SJSA1 (cell line): ENCODE measurements at regions not wholly inside any gene's neighbourhood (a gene's known extent, or its start where the extent isn't known, plus 50 kb on each side); places are given as distances from the start of the nearest gene placed in this dataset.

Experiments used
- DNase-seq, 2 experiments: peaks; one replicate each; pipeline ENCODE4 v3.0.0-alpha.2; 2015 to 2020; ENCODE audit warnings: low spot score in 2 of 2, low read depth in 1 of 2
- H3K27ac ChIP-seq: fragments of 250-450 bp; sonication (Bioruptor Pico); 2 replicates; pipeline ENCODE4 v1.5.1; 2020; ENCODE audit warnings: mild to moderate bottlenecking, moderate library complexity
- H3K27me3 ChIP-seq: fragments of 250-450 bp; sonication (Bioruptor Pico); replicated peaks from 2 replicates; pipeline ENCODE4 v1.5.1; 2020; ENCODE audit warnings: mild to moderate bottlenecking, moderate library complexity
- H3K36me3 ChIP-seq: fragments of 250-450 bp; sonication (Bioruptor Pico); 2 replicates; pipeline ENCODE4 v1.5.1; 2020; ENCODE audit warnings: mild to moderate bottlenecking
- H3K4me1 ChIP-seq: fragments of 250-450 bp; sonication (Bioruptor Pico); replicated peaks from 2 replicates; pipeline ENCODE4 v1.6.1; 2021; ENCODE audit warnings: mild to moderate bottlenecking
- H3K4me3 ChIP-seq: fragments of 250-450 bp; sonication (Bioruptor Pico); 2 replicates; pipeline ENCODE4 v1.5.1; 2020; ENCODE audit warnings: mild to moderate bottlenecking
- H3K9me3 ChIP-seq: fragments of 250-450 bp; sonication (Bioruptor Pico); replicated peaks from 2 replicates; pipeline ENCODE4 v1.5.1; 2020; ENCODE audit warnings: mild to moderate bottlenecking

GRCh38 chr9:74275872-74276508 is 221.1 kb upstream of the RORB start:
- no peak for DNase-seq
- Histone ChIP-seq H3K36me3 (no peaks in the 10 kb centered on the region), H3K27ac (no peak overlapping the region), H3K27me3 (no peaks in the 10 kb centered on the region), H3K4me1 (no peaks in the 10 kb centered on the region), H3K9me3 (no peaks in the 10 kb centered on the region), H3K4me3 (no peak overlapping the region)

- no peaks in the 10 kb centered on the region for H3K36me3 ChIP-seq
- H3K27ac ChIP-seq, result no peak overlapping the region
- H3K4me1 ChIP-seq, result no peaks in the 10 kb centered on the region
- DNase-seq, result no peak
- H3K9me3 ChIP-seq, result no peaks in the 10 kb centered on the region
- no peaks in the 10 kb centered on the region for H3K27me3 ChIP-seq
- no peak overlapping the region for H3K4me3 ChIP-seq
These were observed 219.6 kb upstream of the RORB start for GRCh38 chr9:74277532-74277931.

- H3K27me3 ChIP-seq, result no peaks in the 10 kb centered on the region
- H3K27ac ChIP-seq, result no peak overlapping the region
- H3K4me3 ChIP-seq, result no peak overlapping the region
- H3K4me1 ChIP-seq, result no peaks in the 10 kb centered on the region
- no peaks in the 10 kb centered on the region for H3K9me3 ChIP-seq
- H3K36me3 ChIP-seq, result no peaks in the 10 kb centered on the region
- no peak for DNase-seq
These were observed 215.5 kb upstream of the RORB start for GRCh38 chr9:74281674-74282073.

GRCh38 chr9:74282526-74283253 is 214.4 kb upstream of the RORB start:
- no peaks in the 10 kb centered on the region for H3K27me3 ChIP-seq

DNA sequence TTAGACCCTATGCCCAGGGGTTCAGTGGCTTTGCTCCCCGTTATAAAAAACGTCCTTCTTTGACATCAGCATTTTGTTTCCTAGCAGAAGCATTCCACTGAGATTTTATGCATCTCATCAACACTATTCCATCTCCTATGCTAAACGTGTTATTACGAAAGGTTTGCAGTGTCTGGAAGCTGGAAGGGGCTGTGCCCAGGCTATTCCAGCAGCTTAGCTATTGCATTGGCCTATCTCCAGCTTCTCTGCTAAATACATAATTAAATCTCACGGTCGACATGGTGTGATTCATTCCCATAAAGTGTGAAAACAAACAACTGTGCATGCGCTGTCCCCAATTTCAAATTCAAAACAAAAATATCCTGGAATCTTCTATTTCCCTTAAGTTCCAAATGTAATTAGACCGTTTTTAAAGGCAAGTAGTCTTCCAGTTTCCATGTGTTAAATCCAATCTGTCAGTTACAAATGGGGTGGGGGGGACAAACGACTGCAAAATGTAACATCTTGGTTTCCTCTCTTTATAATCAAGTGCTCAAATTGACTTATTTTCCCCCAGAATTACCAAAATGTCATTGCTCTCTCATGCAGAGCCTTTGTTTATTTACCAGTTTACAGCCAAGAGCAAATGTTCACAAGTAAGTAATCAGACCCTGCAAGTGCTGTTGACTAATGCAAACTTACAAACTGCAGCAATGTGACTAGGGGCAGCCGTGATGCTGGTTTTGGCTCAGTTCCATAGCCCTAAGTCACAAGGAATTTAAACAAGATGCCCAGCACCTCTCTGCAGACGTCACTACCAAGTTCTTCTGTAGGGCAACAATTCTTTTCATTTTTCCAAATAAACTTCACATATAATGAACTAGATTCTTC is 212.3 kb upstream of the RORB start:
- H3K4me1 ChIP-seq, result no peaks in the 10 kb centered on the region
- H3K36me3 ChIP-seq, result no peaks in the 10 kb centered on the region
- no peaks in the 10 kb centered on the region for H3K9me3 ChIP-seq
- DNase-seq, result no peak
- no peaks in the 10 kb centered on the region for H3K27me3 ChIP-seq
- H3K4me3 ChIP-seq, result no peak overlapping the region
- no peak overlapping the region for H3K27ac ChIP-seq

More at GRCh38 chr9:74282526-74283253, 214.4 kb upstream of the RORB start:
- Histone ChIP-seq H3K36me3 (no peaks in the 10 kb centered on the region), H3K9me3 (no peaks in the 10 kb centered on the region), H3K4me1 (no peaks in the 10 kb centered on the region), H3K27ac (no peak overlapping the region), H3K4me3 (no peak overlapping the region)
- no peak for DNase-seq

DNA sequence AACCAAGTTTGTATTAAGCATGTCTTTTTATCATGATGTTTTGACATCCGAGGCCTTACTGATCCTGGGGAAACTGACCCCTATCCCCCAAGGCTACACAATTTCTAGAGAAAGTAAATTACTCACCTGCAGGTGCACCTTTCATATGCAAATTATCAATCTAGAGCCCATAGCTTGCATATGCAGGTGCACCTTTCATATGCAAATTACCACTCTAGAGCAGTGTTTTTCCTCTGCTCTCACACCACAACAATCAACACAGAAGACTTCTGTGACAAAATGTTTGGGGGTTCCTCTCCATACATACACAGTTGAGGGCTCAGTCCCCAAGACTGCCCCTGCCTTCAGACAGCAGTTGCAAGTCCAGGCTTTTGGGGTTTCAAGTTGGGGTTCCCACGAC is 203.7 kb upstream of the RORB start:
- no peak overlapping the region for H3K4me3 ChIP-seq
- H3K27ac ChIP-seq, result no peak overlapping the region
- H3K36me3 ChIP-seq, result no peaks in the 10 kb centered on the region
- no peaks in the 10 kb centered on the region for H3K9me3 ChIP-seq
- H3K27me3 ChIP-seq, result no peaks in the 10 kb centered on the region
- no peaks in the 10 kb centered on the region for H3K4me1 ChIP-seq
- DNase-seq, result no peak

DNA sequence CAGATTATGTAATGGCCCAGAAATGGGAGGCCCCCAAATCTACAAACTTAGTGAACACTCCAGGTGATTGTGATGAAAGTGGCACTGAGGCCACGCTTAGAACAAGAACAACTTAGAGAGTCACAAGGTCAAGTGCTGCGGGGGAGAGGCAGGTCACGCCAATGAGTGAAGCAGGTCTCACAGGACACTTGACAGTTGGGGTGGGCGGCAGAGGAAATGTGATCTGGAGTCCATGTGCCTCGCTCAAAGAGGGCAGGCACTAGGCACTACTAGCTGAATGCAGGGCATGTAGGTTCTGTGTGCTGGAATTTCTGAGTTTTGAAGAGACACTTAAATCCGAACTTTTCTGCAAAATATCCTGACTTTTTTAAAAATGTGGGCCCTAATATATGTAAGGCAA is 193.2 kb upstream of the RORB start:
- no peak overlapping the region for H3K27ac ChIP-seq
- no peaks in the 10 kb centered on the region for H3K9me3 ChIP-seq
- H3K36me3 ChIP-seq, result no peaks in the 10 kb centered on the region
- H3K4me3 ChIP-seq, result no peak overlapping the region
- no peak for DNase-seq
- no peaks in the 10 kb centered on the region for H3K4me1 ChIP-seq
- H3K27me3 ChIP-seq, result no peaks in the 10 kb centered on the region

GRCh38 chr9:74304598-74304997 is 192.5 kb upstream of the RORB start:
- H3K36me3 ChIP-seq, result no peaks in the 10 kb centered on the region
- no peaks in the 10 kb centered on the region for H3K27me3 ChIP-seq
- DNase-seq, result no peak
- no peaks in the 10 kb centered on the region for H3K9me3 ChIP-seq
- no peaks in the 10 kb centered on the region for H3K4me1 ChIP-seq
- no peak overlapping the region for H3K27ac ChIP-seq
- H3K4me3 ChIP-seq, result no peak overlapping the region

DNA sequence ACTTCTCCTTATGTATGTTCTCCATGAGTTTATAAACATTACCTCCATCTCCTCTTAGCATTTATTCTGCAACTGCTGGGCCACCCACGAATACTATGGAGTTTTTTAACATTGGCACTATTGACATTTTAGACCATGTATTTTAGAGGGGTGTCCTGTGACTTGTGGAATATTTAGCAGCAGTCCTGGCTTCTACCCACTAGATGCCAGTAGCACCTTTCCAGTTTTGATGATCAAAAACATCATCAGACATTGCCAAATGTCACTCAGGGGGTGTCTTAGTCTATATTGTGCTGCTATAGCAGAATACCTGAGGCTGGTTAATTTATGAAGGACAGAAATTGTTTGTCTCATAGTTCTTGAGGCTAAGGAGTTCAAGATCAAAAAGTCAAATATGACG is 187.5 kb upstream of the RORB start:
- Histone ChIP-seq H3K27ac (no peak overlapping the region), H3K27me3 (no peaks in the 10 kb centered on the region), H3K36me3 (no peaks in the 10 kb centered on the region), H3K4me3 (no peak overlapping the region), H3K4me1 (no peaks in the 10 kb centered on the region), H3K9me3 (no peaks in the 10 kb centered on the region)
- DNase-seq, result no peak

GRCh38 chr9:74317235-74317634 is 179.9 kb upstream of the RORB start:
- H3K4me3 ChIP-seq, result no peak overlapping the region
- H3K27me3 ChIP-seq, result no peaks in the 10 kb centered on the region
- no peak overlapping the region for H3K27ac ChIP-seq
- no peaks in the 10 kb centered on the region for H3K9me3 ChIP-seq
- no peaks in the 10 kb centered on the region for H3K4me1 ChIP-seq
- no peak for DNase-seq
- H3K36me3 ChIP-seq, result no peaks in the 10 kb centered on the region

DNA sequence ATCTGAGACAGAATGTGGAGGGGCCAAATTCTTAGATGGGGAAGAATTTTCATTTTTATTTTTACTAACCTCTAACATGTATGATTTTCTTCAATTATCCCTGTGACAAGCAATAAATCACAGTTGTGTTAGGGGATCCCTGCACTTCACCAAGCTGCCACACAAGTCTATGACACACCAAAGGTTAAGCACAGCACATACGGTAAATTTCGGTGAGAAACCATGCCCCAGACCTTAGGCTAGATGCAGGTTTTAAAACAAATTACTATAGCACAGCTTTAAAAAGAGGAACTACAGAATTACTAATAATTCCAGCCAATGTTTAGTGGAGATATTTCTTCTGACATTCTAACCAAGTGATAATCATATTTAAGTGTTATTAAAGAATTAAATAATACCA is 175.7 kb upstream of the RORB start:
- H3K27ac ChIP-seq, result no peak overlapping the region
- H3K4me3 ChIP-seq, result no peak overlapping the region
- H3K27me3 ChIP-seq, result no peaks in the 10 kb centered on the region
- no peaks in the 10 kb centered on the region for H3K36me3 ChIP-seq
- DNase-seq, result no peak
- no peaks in the 10 kb centered on the region for H3K9me3 ChIP-seq
- H3K4me1 ChIP-seq, result no peaks in the 10 kb centered on the region

GRCh38 chr9:74322661-74323314 is 174.3 kb upstream of the RORB start:
- H3K36me3 ChIP-seq, result no peaks in the 10 kb centered on the region
- no peak overlapping the region for H3K27ac ChIP-seq
- no peak overlapping the region for H3K4me3 ChIP-seq
- H3K9me3 ChIP-seq, result no peaks in the 10 kb centered on the region
- H3K4me1 ChIP-seq, result no peaks in the 10 kb centered on the region
- DNase-seq, result no peak
- H3K27me3 ChIP-seq, result no peaks in the 10 kb centered on the region

GRCh38 chr9:74330487-74331214 is 166.5 kb upstream of the RORB start:
- Histone ChIP-seq H3K4me1 (no peaks in the 10 kb centered on the region), H3K27ac (no peak overlapping the region), H3K4me3 (no peak overlapping the region), H3K36me3 (no peaks in the 10 kb centered on the region), H3K27me3 (no peaks in the 10 kb centered on the region), H3K9me3 (no peaks in the 10 kb centered on the region)
- no peak for DNase-seq
